Stimulated activated CD4-positive, alpha-beta T cell treated with anti-CD3 and anti-CD28 coated beads, Interleukin-12 subunit alpha, Interleukin-12 subunit beta, amount 100 ng/mL, for 24 hours (primary cell): ENCODE measurements at regions not wholly inside any gene's neighbourhood (a gene's known extent, or its start where the extent isn't known, plus 50 kb on each side); places are given as distances from the start of the nearest gene placed in this dataset.
A peak's percentile ranks its signal among the peaks of the same experiment; 100 is the strongest.

Source experiments
- DNase-seq, 2 experiments: peaks; one replicate each; pipeline ENCODE4 v3.0.0-alpha.2; 2020; ENCODE audit warnings: low read depth in 2 of 2

GRCh38 chr11:11177156-11177808 is 175.8 kb downstream of the CSNK2A3 start:
- no peak for DNase-seq

DNA sequence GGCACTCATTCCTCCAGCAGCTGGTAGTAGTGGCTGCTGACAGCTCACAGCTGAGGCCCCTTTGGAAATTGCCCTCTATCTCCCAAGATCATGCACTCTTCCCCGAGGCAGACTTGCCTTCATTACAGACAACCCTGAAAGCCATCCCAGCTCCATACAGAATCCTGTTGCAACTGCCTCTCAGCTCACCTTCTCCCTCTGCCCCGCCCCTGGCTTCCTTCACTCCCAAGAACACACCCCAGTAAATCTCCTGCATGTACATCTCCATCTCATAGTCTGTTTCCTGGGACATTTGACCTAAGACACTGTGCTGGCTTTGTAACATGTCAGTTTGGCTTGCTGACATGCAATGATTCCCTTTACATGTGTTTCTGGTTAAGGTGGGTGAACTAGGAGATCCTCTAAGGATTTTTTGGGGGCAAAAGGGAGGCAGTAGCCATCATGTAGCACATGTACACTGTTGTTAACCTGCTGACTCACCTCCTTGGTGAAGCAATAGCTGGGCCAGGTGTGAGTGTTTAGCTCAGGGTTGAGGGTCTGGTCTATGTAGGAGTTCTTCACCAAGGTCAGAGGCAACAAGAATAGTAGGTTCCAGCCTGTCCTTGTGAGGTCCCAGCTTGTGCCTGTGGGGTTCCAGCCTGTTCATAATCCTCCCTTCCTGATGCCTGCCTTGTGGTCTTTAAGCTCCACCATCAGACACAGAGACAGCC is 179.6 kb downstream of the CSNK2A3 start:
- DNase-seq, result no peak

- no peak for DNase-seq
Measured at GRCh38 chr11:11171854-11172253, 181.2 kb downstream of the CSNK2A3 start.

DNA sequence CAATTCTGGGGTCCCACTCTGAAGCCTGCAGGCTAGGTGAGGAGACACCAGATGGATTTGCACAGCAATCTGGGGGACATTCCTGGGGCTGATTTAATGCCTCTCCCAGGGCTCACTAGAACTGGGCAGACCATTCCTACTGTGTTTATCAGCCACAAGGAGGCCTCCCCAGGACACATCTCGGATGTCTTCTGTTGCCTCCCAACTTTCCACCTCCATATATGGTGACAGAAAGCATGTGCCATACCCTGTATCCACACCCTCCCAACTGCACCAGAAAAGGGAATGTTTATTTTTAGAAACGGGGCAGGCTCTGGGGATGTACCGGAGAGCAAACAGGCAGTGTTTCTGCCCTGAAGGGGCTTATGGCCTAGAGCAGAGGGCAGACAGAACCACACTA is 181.8 kb downstream of the CSNK2A3 start:
- DNase-seq, result no peak

DNA sequence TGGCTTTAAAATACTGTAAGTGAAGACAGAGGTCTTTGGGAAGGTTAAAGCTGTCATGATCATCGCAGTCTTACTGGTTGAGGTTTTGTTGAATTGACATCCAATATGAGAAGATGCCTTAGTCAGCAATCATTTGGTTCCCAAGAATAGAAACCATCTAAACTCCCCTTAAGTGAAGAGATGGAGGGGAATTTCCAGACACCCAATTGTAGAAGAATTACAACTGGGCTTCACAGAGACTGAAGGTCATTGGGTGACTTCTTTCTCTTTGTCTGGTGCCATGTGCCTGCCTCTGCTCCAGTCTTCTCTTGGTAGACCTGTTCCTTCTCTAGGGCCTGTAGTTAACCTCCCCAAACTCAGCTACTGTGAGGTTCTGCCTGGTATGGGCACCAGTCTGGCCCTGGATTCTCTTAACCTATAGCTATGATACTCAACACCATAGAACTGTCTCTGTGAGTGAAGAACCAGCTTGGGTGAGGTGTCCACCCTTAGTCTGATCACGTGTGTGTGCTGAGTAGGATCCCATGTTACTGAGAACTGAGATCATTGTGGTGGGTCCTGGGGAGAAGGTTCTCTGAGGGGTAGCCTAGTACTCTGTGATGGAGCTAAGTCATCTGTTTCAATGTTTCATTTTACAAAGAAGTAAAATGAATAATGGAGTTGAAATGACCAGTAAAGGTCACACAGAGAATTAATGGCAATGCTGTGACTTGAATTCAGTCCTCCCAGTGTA is 182.5 kb downstream of the CSNK2A3 start:
- no peak for DNase-seq

DNA sequence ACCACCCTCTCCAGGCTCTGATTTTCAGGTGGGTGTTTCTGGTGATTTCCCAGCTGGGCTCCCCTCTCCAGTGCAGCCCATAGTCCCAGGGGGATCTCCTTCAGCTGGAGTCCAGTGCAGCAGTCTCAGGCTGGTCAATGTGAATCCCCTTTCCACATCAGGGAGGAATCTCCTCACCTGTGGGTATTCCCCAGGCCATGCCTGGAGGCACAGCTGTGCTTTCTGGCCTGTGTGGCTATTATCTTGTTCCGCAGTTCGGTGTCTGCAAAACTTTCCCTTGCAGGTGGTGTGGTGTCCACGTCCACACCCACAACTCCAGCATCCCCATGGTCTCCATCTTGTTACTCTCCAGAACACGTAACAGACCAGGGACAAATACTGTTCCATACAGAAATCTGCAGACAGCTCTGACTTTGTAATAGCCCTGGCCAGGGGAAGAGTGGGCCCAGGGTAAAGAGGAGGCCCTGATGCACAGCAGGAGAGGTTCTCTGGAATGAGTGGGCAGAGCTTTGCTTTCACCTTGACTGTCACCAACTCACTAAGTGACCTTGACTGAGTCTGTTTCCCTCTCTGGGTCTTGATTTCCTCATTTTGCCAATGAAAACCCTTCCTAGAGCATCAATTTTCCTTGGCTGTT is 183.2 kb downstream of the CSNK2A3 start:
- no peak for DNase-seq

DNA sequence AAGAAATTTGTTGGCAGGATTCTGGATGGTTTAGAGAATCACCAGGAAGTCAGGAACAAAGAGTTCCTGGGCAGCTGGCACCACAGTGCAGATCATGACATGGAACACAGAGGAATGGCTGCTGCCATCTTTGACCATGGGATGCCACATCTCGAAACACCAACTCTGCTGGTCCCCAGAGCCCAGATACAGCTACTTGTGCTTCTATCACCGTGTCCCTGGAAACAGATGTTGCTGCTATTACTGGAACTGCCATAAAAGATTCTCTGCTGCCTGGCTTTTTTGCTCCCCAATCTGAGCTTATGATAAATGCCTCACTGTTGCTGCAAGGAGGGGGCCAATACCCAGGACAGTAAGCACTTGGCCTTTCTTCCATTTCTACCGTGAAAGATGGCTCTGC is 185.2 kb downstream of the CSNK2A3 start:
- DNase-seq, result no peak

- no peak for DNase-seq
Measured at GRCh38 chr11:11164334-11164690, 188.7 kb downstream of the CSNK2A3 start.

DNA sequence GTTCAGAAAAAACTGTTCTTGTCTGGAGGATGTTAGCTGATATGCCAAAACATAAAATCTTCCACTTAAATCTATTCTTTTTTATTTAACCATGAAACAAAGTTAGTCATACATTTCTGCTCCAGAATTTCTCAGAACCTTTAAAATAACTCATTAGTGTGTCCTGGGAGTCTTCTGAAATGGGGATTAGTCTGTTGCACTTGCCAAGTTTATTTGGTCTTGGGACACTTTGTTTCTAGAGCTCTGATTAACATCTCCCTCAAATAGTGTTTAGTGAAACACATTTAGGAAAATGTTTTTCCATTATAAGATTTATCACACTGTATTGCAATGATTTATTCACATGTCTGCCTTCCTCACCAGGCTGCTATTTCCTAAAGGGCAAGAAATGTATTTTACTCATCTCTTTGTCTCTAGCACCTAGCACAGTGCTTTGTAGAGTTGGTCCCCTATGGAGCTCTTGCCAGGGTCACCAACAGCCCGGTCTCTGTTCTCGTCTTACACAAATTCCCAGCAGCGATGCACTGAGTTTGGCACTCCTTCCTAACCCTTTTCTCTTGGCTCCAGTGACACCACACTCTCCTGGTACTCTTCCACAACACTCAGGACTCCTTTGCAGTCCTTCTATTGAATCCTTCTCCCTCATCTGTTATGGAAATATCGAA is 189.2 kb downstream of the CSNK2A3 start:
- no peak for DNase-seq

DNA sequence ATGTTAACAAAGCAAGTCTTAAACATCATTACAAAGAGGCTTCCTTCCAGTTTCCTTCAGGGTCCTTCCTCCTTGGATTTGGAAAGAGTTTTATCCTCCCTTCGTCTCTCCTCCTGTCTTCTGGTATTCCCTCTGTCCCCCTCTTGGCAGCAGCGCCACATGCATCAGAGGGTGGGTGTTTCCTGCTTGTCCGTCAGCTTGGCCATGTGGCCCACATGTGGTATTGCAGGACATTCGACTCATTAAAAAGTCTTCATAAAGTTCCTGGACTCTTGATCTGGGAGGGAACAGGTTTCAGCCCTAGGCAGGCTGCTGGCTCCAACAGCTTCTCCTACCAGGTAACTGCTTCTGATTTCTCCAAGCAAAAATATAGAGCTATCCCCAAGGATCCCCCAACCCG is 189.8 kb downstream of the CSNK2A3 start:
- DNase-seq, result no peak

DNA sequence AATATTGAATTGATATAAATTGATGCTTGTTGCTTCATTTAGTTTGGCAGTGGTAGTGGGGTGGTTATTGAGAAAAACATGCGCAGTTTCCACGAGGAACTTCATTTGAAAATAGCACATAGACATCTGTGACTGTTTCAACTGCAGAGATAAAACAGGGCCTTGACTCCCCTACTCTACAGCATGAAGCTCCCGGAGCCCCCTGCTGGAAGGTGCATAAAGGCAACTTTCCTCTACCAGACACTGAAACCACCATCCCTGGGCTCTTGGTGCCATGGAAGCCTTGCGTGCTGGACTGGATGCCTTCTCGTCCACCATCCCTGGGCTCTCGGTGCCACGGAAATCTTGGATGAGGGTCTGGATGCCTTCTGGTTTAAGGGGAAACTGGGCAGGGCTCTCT is 195.9 kb downstream of the CSNK2A3 start:
- peak in 1 of 2 experiments; percentile 20 for DNase-seq

GRCh38 chr11:11155962-11156815 is 196.9 kb downstream of the CSNK2A3 start:
- peak; percentile 22 to 46 for DNase-seq

GRCh38 chr11:11152877-11153276 is 200.2 kb downstream of the CSNK2A3 start:
- no peak for DNase-seq

GRCh38 chr11:11149671-11150459 is 203.2 kb downstream of the CSNK2A3 start:
- DNase-seq, result no peak

- DNase-seq, result no peak
Measured at GRCh38 chr11:11148596-11148995, 204.5 kb downstream of the CSNK2A3 start.

GRCh38 chr11:11148104-11148509 is 204.9 kb downstream of the CSNK2A3 start:
- DNase-seq, result no peak

GRCh38 chr11:11146830-11147229 is 206.2 kb downstream of the CSNK2A3 start:
- no peak for DNase-seq

GRCh38 chr11:11143849-11144248 is 209.2 kb downstream of the CSNK2A3 start:
- DNase-seq, result no peak

DNA sequence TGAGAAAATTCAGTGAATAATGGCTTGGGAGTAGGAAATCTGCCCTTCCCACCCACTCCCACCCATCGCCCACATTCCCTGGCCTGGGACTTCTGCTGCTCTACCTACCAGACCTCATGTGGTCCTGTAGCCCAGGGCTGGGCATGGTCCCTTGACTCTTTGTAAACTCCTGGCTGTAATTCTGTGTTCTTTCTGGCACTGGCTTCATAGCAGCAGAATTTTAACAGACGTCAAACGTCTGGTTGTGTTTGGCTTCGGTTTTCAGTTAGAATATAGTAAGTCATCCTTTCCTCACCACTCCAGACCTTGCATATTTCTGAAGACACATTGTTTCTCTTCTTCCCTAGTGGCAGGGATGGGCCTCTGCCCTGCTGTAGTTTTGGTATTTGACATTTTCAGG is 210.6 kb downstream of the CSNK2A3 start:
- DNase-seq, result no peak

GRCh38 chr11:11141065-11141464 is 212.0 kb downstream of the CSNK2A3 start:
- no peak for DNase-seq
